ENCODE measurements at regions not wholly inside any gene's neighbourhood (a gene's known extent, or its start where the extent isn't known, plus 50 kb on each side); places are given as distances from the start of the nearest gene placed in this dataset.

- TF ChIP-seq, protein P1, sequence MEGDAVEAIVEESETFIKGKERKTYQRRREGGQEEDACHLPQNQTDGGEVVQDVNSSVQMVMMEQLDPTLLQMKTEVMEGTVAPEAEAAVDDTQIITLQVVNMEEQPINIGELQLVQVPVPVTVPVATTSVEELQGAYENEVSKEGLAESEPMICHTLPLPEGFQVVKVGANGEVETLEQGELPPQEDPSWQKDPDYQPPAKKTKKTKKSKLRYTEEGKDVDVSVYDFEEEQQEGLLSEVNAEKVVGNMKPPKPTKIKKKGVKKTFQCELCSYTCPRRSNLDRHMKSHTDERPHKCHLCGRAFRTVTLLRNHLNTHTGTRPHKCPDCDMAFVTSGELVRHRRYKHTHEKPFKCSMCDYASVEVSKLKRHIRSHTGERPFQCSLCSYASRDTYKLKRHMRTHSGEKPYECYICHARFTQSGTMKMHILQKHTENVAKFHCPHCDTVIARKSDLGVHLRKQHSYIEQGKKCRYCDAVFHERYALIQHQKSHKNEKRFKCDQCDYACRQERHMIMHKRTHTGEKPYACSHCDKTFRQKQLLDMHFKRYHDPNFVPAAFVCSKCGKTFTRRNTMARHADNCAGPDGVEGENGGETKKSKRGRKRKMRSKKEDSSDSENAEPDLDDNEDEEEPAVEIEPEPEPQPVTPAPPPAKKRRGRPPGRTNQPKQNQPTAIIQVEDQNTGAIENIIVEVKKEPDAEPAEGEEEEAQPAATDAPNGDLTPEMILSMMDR (IDR thresholded peaks at IDR 0.05; ENCODE audit: low read length), result no peak
- no peak for TF ChIP-seq EZH2 (IDR thresholded peaks at IDR 0.05; ENCODE audit: borderline replicate concordance, low read length)
These were observed 561.7 kb upstream of the POM121L12 start for GRCh38 chr7:52473756-52474155.

All from OCI-LY1 (cell line).